Retina (tissue), 1 donor: ENCODE measurements at regions not wholly inside any gene's neighbourhood (a gene's known extent, or its start where the extent isn't known, plus 50 kb on each side); places are given as distances from the start of the nearest gene placed in this dataset.
"Not testable (repeated sequence)": the region's sequence is repeated elsewhere in the genome, so short reads cannot be mapped to it uniquely, and the experiment has no call there.

Experiments used
- DNase-seq: peaks from one replicate; pipeline ENCODE4 v3.0.0-alpha.2; 2016

GRCh38 chr1:73033640-73034039 lies 751.3 kb upstream of the NEGR1 start:
- DNase-seq, result no peak

GRCh38 chr1:73029571-73029970 lies 747.2 kb upstream of the NEGR1 start:
- DNase-seq, result no peak

DNA sequence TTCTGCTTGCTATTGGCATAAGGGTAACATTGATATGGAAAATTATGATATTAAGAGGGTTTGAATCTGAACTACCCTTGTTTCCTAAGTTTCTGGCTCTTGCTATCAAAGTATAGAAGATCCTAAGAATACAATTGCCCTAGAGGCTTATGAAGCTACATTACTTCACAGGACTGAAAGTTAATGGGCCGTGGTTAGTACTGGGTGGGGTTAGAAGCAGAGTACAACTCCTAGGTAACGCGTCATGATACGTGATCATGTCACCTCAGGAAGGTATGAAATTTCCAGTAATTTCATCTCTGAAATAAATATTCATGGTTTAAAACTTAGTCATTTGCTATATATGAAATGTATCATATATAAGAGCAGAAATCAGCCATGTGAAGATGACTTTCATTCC lies 743.8 kb upstream of the NEGR1 start:
- DNase-seq, result no peak

GRCh38 chr1:73009938-73010337 lies 727.6 kb upstream of the NEGR1 start:
- no peak for DNase-seq

DNA sequence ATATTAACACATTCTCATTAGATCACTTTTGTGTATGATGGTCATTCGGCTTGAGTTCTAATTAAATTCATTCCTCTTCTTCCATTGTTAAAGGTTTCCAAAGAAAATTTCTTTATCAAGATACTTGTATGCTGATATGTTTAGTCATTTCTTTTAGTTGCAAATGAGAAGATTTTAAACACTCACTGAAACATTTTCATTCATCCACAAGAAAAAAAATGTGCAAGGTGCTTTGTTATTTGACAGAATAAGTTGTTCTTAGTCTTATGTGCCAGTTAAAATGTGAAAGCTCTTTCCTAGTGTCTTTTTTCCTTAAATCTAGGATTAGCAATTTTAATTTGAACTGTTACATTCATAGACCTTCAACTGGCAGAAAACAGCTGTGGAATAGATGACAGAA lies 727.0 kb upstream of the NEGR1 start:
- no peak for DNase-seq

- DNase-seq, result no peak
These were observed 715.3 kb upstream of the NEGR1 start for GRCh38 chr1:72997624-72998023.

GRCh38 chr1:72997041-72997440 lies 714.7 kb upstream of the NEGR1 start:
- no peak for DNase-seq

DNA sequence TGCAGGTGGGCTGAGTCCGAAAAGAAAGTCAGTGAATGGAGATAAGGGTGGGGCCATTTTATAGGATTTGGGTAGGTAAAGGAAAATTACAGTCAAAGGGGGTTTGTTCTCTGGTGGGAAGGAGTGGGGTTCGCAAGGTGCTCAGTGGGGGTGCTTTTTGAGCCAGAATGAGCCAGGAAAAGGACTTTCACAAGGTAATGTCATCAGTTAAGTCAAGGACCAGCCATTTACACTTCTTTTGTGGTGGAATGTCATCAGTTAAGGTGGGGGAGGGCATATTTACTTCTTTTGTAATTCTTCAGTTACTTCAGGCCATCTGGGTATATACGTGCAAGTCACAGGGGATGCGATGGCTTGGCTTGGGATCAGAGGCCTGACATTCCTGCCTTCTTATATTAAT lies 705.5 kb upstream of the NEGR1 start:
- not testable (repeated sequence) for DNase-seq

DNA sequence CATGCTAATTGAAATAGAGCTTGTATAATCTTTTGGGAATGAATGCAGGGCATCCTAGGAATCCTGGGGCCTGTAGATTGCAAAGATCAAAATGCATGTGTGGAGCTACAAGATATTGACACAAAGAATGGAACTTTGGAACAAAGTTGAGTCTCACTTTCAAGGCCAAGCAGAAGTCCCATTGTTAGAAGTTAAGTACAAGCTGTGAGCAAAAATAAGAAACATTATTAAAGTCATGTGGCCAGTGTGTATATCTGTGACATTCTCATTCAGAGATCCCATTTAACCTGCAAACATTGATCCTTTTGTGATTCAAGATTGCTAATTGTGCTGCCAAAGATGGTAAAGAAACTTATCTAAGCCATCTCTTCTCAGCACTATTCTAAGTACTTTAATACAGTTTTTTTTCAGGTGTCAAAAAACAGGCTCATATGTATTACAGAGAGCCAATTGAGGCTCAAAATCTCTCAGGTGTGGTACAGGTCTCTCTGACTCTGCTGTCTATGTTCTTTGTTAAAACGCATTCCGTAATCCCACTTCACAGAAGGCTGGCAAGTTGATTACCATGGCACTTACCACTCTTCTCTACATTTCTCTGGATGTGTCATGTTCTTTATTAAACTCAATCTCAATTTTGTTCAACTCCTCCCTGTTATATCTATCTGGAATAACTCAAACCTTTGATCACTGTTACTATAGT lies 704.4 kb upstream of the NEGR1 start:
- no peak for DNase-seq

DNA sequence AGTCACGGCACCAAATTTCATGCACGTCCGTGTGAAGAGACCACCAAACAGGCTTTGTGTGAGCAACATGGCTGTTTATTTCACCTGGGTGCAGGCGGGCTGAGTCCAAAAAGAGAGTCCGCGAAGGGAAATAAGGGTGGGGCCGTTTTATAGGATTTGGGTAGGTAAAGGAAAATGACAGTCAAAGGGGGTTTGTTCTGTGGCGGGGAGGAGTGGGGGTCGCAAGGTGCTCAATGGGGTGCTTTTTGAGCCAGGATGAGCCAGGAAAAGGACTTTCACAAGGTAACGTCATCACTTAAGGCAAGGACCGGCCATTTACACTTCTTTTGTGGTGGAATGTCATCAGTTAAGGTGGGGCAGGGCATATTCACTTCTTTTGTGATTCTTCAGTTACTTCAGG lies 702.7 kb upstream of the NEGR1 start:
- not testable (repeated sequence) for DNase-seq

DNA sequence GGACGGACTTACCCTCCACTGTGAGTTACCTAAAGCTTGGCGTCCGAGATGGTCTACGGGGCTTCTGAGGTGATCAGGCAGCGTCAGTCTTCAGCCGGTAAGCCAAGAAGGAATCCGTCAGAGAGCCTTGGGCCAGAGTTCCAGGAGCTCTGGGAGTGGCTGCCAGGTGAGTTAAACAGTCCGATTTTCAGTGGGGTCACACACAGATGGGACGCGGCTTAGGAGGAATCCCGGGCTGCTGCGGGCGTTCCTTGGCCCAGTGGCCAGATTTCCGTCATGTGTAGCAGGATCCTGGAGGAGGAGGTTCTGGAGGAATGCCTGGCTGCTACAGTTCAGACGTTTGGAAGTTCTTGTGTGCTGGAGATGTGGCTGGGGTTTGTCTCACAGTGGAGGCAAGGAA lies 700.7 kb upstream of the NEGR1 start:
- not testable (repeated sequence) for DNase-seq

GRCh38 chr1:72969461-72969860 lies 687.1 kb upstream of the NEGR1 start:
- no peak for DNase-seq

- DNase-seq, result no peak
These were observed 672.6 kb upstream of the NEGR1 start for GRCh38 chr1:72954943-72955342.

DNA sequence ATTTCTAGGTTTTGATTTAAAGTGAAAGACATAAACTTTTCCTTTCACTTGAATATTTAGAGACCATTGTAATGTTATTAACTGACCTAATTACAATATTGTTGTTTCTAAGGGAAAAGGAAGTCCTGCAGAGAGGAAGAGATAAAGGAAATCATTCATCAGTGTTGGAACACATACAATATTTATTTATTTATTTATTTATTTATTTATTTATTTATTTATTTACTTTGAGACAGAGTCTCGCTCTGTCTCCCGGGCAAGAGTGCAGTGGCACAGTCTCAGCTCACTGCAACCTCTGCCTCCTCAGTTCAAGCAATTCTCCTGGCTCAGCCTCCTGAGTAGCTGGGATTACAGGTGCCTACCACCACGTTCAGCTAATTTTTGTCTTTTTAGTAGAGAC lies 668.6 kb upstream of the NEGR1 start:
- DNase-seq, result not testable (repeated sequence)

- DNase-seq, result no peak
These were observed 664.7 kb upstream of the NEGR1 start for GRCh38 chr1:72946903-72947499.

DNA sequence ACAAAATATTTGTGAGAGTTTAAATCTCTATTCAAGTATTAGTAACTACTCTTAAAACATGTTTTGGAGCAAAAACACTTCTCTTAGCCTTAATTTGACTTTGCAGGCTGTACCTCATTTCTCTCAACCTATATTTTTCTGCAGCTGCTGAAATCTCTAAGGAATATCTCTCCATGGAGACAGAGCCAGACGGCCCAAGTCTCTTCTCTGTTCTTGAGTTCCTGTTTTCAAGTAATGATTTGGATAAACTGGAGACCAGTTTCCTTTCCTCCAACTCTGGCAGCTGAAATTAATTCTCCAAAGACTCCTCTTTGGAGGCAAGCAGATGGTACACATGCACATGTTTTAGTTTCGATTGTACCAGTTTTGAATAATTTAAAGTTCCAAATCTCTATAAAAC lies 659.7 kb upstream of the NEGR1 start:
- no peak for DNase-seq

DNA sequence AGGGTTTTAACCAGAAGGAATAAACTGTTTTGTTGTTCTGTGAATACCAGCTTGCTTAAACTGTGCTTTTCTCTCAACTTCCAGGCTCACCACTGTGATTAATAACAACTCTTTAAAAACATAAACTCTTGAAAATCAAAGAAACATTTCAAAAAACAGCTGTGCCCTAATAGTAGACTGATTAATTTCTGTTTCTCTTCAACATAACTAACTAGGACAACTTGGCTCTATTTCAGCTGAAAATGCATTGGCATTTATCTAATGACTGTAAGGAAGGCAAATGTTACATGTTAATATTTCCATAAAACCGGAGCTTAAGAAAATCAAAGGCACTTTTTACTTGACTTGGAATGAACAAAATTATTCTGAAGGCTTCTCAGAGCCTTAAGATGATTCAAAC lies 656.1 kb upstream of the NEGR1 start:
- DNase-seq, result no peak

GRCh38 chr1:72937905-72938304 lies 655.6 kb upstream of the NEGR1 start:
- no peak for DNase-seq

DNA sequence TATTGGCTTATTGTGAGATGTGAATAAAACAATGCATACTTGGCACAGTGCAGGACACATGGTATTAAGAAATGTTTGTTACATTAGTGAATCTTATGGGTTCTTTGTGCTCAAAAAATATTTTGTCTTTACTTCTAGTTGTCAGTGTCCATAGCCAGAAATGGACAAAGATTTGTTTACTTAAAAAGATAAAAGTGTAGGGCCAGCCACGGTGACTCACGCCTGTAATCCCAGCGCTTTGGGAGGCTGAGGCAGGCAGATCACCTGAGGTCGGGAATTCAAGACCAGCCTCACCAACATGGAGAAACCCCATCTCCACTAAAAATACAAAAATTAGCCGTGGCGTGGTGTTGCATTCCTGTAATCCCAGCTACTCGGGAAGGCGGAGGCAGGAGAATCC lies 654.6 kb upstream of the NEGR1 start:
- no peak for DNase-seq

DNA sequence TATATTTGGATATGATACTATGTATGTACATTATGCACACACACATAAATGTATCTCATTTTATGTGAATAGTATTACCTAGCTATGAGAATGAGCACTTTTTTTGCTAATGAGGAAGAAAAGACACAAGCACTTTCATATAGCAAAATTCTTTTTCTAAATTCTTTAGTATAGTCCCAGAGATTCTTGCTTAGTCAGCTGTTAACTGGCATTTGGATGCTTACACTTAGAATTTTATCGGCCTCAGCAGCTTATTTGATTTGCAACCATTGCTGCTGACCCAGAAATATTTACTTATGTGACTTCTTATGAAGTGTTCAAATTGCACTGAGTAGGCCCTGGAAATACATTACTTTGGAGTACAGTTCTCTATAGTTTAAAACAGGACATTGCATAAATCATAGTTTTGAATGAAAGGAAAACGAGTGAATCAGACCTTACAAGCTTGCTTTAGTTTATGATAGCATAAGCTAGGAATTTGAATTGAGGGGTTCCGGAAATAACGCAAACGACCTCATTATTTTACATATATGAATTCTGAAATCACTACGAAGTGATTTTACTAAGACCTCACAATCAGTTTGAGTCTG lies 653.9 kb upstream of the NEGR1 start:
- no peak for DNase-seq

DNA sequence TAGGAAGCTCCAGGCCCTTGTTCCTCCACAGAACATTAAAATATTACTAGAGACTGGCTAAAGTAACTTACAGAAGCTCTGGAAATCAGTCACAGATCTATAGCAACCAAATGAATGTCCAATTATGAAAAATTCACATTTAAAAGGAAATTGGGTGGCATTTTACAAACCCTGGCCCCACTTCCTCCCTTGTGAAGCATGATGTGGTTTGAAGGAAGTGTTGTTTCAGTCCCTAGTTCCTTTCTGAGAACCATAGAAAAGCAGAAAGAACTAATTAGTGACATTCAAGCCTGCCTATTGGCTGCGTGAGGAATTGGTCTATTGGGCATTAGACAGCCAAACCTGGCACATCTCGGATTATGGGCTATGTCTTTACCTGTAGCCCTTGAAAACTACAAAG lies 649.7 kb upstream of the NEGR1 start:
- no peak for DNase-seq

DNA sequence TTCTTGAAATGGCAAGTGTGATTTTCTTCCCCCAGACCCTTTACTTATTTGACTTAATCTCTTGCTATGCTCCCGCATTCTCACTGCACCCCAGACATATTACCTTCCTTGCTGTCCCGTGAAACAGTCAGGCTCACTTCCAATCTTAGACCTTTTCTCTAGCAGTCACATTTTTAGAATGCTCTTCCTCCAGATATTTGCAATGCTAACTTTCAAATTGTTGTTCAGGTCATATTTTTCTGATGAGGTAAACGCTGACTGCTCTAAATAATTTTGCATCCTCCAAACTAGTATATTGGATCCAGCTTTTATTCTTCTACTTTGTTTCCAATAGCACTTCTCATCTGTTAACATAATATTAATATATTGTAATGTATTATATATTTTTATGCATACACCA lies 648.2 kb upstream of the NEGR1 start:
- no peak for DNase-seq

GRCh38 chr1:72918940-72919339 lies 636.6 kb upstream of the NEGR1 start:
- no peak for DNase-seq

DNA sequence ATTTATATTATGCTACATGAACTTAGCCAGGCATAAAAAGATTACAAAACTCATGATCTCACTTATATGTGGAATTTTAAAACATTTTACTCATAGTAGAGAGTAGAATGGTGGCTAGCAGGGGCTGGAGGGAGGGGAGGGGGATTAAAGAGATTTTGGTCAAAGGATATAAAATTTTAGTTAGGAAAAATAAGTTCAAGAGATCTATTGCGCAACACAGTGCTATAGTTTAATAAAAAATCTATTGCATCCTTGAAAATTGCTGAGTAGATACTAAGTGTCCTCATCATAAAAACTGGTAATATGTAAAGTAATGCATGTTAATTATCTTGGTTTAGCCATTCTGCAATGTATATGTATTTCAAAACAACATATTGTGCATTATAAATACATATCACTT lies 635.6 kb upstream of the NEGR1 start:
- no peak for DNase-seq

GRCh38 chr1:72915581-72915980 lies 633.2 kb upstream of the NEGR1 start:
- no peak for DNase-seq
